ENCODE measurements at regions not wholly inside any gene's neighbourhood (a gene's known extent, or its start where the extent isn't known, plus 50 kb on each side); places are given as distances from the start of the nearest gene placed in this dataset.

- Histone ChIP-seq H3K27ac (ENCODE audit: low read depth in 2 of 2, low read length in 1 of 2) (no peak overlapping the region), H3K36me3 (replicated peaks in 1 of 2; ENCODE audit: control insufficient read depth in 1 of 2, insufficient read depth in 2 of 2, low read length in 1 of 2) (no peaks in the 10 kb centered on the region), H3K9ac (no peak overlapping the region), H3K4me3 (ENCODE audit: low read depth in 2 of 2, low read length in 1 of 2) (no peak overlapping the region), H2AFZ (ENCODE audit: low read depth) (no peak overlapping the region), H3K79me2 (ENCODE audit: insufficient read depth) (no peaks in the 10 kb centered on the region), H3K4me1 (ENCODE audit: control insufficient read depth in 1 of 2, insufficient read depth in 2 of 2, low read depth in 1 of 2, low read length in 1 of 2) (peaks cover 0 to 6% of the 10 kb centered on the region in 2 experiments; a peak in 2 of 4 replicates), H3K9me2 (no peaks in the 10 kb centered on the region), H4K20me1 (ENCODE audit: insufficient read depth) (no peaks in the 10 kb centered on the region), H3K27me3 (ENCODE audit: insufficient read depth) (no peaks in the 10 kb centered on the region), H3F3A (replicated peaks; ENCODE audit: insufficient read depth) (no peaks in the 10 kb centered on the region), H3K4me2 (no peak overlapping the region), H3K9me3 (no peaks in the 10 kb centered on the region)
- ChIA-PET POLR2A (no interaction called here), CTCF (interaction anchor here (1.0 kb wide), 1 partner anchor 15 kb away, joined by 3 read pairs; no protein-coding TSS in a partner anchor)
- DNase-seq, result no peak
- TF ChIP-seq CHD2 (IDR thresholded peaks at IDR 0.05; ENCODE audit: low read length, partially characterized antibody) (no peak), CTCF (IDR thresholded peaks at IDR 0.05) (no peak), FOXJ3 (CRISPR knock-in tag; IDR thresholded peaks at IDR 0.05) (no peak), TCF12 (IDR thresholded peaks at IDR 0.05) (no peak), ZBTB33 (IDR thresholded peaks at IDR 0.05; ENCODE audit: borderline replicate concordance, low read depth) (no peak), JUND (IDR thresholded peaks at IDR 0.05) (no peak), YY1 (IDR thresholded peaks at IDR 0.05; ENCODE audit: low read depth) (no peak)
- TF ChIP-seq, protein P1, sequence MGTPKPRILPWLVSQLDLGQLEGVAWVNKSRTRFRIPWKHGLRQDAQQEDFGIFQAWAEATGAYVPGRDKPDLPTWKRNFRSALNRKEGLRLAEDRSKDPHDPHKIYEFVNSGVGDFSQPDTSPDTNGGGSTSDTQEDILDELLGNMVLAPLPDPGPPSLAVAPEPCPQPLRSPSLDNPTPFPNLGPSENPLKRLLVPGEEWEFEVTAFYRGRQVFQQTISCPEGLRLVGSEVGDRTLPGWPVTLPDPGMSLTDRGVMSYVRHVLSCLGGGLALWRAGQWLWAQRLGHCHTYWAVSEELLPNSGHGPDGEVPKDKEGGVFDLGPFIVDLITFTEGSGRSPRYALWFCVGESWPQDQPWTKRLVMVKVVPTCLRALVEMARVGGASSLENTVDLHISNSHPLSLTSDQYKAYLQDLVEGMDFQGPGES (IDR thresholded peaks at IDR 0.05; ENCODE audit: low read depth, low read length), result no peak
- TF ChIP-seq, protein P2, sequence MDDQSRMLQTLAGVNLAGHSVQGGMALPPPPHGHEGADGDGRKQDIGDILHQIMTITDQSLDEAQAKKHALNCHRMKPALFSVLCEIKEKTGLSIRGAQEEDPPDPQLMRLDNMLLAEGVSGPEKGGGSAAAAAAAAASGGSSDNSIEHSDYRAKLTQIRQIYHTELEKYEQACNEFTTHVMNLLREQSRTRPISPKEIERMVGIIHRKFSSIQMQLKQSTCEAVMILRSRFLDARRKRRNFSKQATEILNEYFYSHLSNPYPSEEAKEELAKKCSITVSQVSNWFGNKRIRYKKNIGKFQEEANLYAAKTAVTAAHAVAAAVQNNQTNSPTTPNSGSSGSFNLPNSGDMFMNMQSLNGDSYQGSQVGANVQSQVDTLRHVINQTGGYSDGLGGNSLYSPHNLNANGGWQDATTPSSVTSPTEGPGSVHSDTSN (IDR thresholded peaks at IDR 0.05), result no peak
- TF ChIP-seq, protein P3, sequence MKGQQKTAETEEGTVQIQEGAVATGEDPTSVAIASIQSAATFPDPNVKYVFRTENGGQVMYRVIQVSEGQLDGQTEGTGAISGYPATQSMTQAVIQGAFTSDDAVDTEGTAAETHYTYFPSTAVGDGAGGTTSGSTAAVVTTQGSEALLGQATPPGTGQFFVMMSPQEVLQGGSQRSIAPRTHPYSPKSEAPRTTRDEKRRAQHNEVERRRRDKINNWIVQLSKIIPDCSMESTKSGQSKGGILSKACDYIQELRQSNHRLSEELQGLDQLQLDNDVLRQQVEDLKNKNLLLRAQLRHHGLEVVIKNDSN (IDR thresholded peaks at IDR 0.05; ENCODE audit: borderline replicate concordance, low read depth), result no peak
- WGBS (ENCODE audit: low lambda C conversion rate), result 51% methylated on average over 3 of the region's 3 CpGs
These were observed 93.0 kb upstream of the MAP3K1 start for GRCh38 chr5:56722317-56722716.
